ENCODE measurements at regions not wholly inside any gene's neighbourhood (a gene's known extent, or its start where the extent isn't known, plus 50 kb on each side); places are given as distances from the start of the nearest gene placed in this dataset.

- Histone ChIP-seq H2AFZ (ENCODE audit: low read depth, low read length) (no peak overlapping the region), H3K36me3 (replicated peaks; ENCODE audit: low read depth, low read length) (no peaks in the 10 kb centered on the region), H3K9ac (ENCODE audit: low read length) (no peak overlapping the region), H3K27me3 (ENCODE audit: low read depth, low read length) (no peaks in the 10 kb centered on the region), H4K20me1 (ENCODE audit: insufficient read depth, low read length) (no peaks in the 10 kb centered on the region), H3K79me2 (ENCODE audit: low read length) (no peaks in the 10 kb centered on the region), H3K4me3 (ENCODE audit: low read length) (no peak overlapping the region), H3K9me3 (ENCODE audit: insufficient read depth, low read length) (no peaks in the 10 kb centered on the region), H3K4me2 (ENCODE audit: low read length) (peak overlapping the region; percentile 34), H3K4me1 (ENCODE audit: low read length) (peaks cover 10% of the 10 kb centered on the region), H3K27ac (ENCODE audit: low read length) (no peak overlapping the region)
- no peak for TF ChIP-seq EZH2phosphoT487 (IDR thresholded peaks at IDR 0.05; ENCODE audit: low read depth)
- TF ChIP-seq CTCF (IDR thresholded peaks at IDR 0.05; ENCODE audit: low read depth, low read length): no peak
These were observed 106.8 kb upstream of the GALNT5 start for GRCh38 chr2:157150747-157151146.

GRCh38 chr2:157152362-157152761 is 105.1 kb upstream of the GALNT5 start:
- H3K9ac ChIP-seq (ENCODE audit: low read length): no peak overlapping the region
- no peak overlapping the region for H2AFZ ChIP-seq (ENCODE audit: low read depth, low read length)
- no peak overlapping the region for H3K4me2 ChIP-seq (ENCODE audit: low read length)
- no peak overlapping the region for H3K4me3 ChIP-seq (ENCODE audit: low read length)
- no peak overlapping the region for H3K27ac ChIP-seq (ENCODE audit: low read length)
- peaks cover 10% of the 10 kb centered on the region for H3K4me1 ChIP-seq (ENCODE audit: low read length)
- H3K27me3 ChIP-seq (ENCODE audit: low read depth, low read length): no peaks in the 10 kb centered on the region
- H3K36me3 ChIP-seq (replicated peaks; ENCODE audit: low read depth, low read length): no peaks in the 10 kb centered on the region
- TF ChIP-seq CTCF (IDR thresholded peaks at IDR 0.05; ENCODE audit: low read depth, low read length): no peak
- TF ChIP-seq EZH2phosphoT487 (IDR thresholded peaks at IDR 0.05; ENCODE audit: low read depth): no peak
- no peaks in the 10 kb centered on the region for H3K79me2 ChIP-seq (ENCODE audit: low read length)
- H4K20me1 ChIP-seq (ENCODE audit: insufficient read depth, low read length): no peaks in the 10 kb centered on the region
- no peaks in the 10 kb centered on the region for H3K9me3 ChIP-seq (ENCODE audit: insufficient read depth, low read length)

GRCh38 chr2:157155992-157156391 is 101.5 kb upstream of the GALNT5 start:
- Histone ChIP-seq H3K27ac (ENCODE audit: low read length) (no peak overlapping the region), H4K20me1 (ENCODE audit: insufficient read depth, low read length) (no peaks in the 10 kb centered on the region), H3K36me3 (replicated peaks; ENCODE audit: low read depth, low read length) (no peaks in the 10 kb centered on the region), H3K9me3 (ENCODE audit: insufficient read depth, low read length) (no peaks in the 10 kb centered on the region), H3K79me2 (ENCODE audit: low read length) (no peaks in the 10 kb centered on the region), H3K4me2 (ENCODE audit: low read length) (no peak overlapping the region), H2AFZ (ENCODE audit: low read depth, low read length) (no peak overlapping the region), H3K4me1 (ENCODE audit: low read length) (peaks cover 5% of the 10 kb centered on the region), H3K9ac (ENCODE audit: low read length) (no peak overlapping the region), H3K4me3 (ENCODE audit: low read length) (no peak overlapping the region), H3K27me3 (ENCODE audit: low read depth, low read length) (no peaks in the 10 kb centered on the region)
- TF ChIP-seq EZH2phosphoT487 (IDR thresholded peaks at IDR 0.05; ENCODE audit: low read depth) (no peak), CTCF (IDR thresholded peaks at IDR 0.05; ENCODE audit: low read depth, low read length) (no peak)

GRCh38 chr2:157158111-157158510 is 99.4 kb upstream of the GALNT5 start:
- Histone ChIP-seq H3K27me3 (ENCODE audit: low read depth, low read length) (no peaks in the 10 kb centered on the region), H3K9me3 (ENCODE audit: insufficient read depth, low read length) (no peaks in the 10 kb centered on the region), H3K4me3 (ENCODE audit: low read length) (no peak overlapping the region), H3K4me2 (ENCODE audit: low read length) (no peak overlapping the region), H3K9ac (ENCODE audit: low read length) (no peak overlapping the region), H3K36me3 (replicated peaks; ENCODE audit: low read depth, low read length) (no peaks in the 10 kb centered on the region), H3K27ac (ENCODE audit: low read length) (no peak overlapping the region), H3K79me2 (ENCODE audit: low read length) (no peaks in the 10 kb centered on the region), H2AFZ (ENCODE audit: low read depth, low read length) (no peak overlapping the region), H4K20me1 (ENCODE audit: insufficient read depth, low read length) (no peaks in the 10 kb centered on the region), H3K4me1 (ENCODE audit: low read length) (no peaks in the 10 kb centered on the region)
- TF ChIP-seq EZH2phosphoT487 (IDR thresholded peaks at IDR 0.05; ENCODE audit: low read depth): no peak
